CD14-positive monocyte (primary cell): ENCODE measurements at regions not wholly inside any gene's neighbourhood (a gene's known extent, or its start where the extent isn't known, plus 50 kb on each side); places are given as distances from the start of the nearest gene placed in this dataset.

Experiments used
- DNase-seq, 3 donors: peaks; one replicate each; pipeline ENCODE4 v3.0.0-alpha.2; 2011 to 2022
- H2AFZ ChIP-seq: 2 replicates; pipeline ENCODE4 v1.6.0; 2012; ENCODE audit warnings: mild to moderate bottlenecking, low read depth, low read length, inconsistent platforms; ENCODE audit not compliant: insufficient read depth, poor library complexity, severe bottlenecking
- H3K27ac ChIP-seq, 2 donors: 1 replicate in 1 of 2; 2 replicates in 1 of 2; pipeline ENCODE4 v1.5.1; 2012 to 2013; ENCODE audit warnings: low read length in 2 of 2, control low read depth in 1 of 2, inconsistent platforms in 1 of 2, low read depth in 1 of 2, mild to moderate bottlenecking in 1 of 2
- H3K27me3 ChIP-seq, 2 donors: one replicate each; pipeline versions ENCODE4 v1.6.0 to v1.6.1; 2011 to 2013; ENCODE audit warnings: low read length in 2 of 2; ENCODE audit not compliant: control insufficient read depth in 2 of 2, insufficient read depth in 2 of 2
- H3K36me3 ChIP-seq, 2 donors: replicated peaks in 1 of 2; 1 replicate in 1 of 2; 2 replicates in 1 of 2; pipeline versions ENCODE4 v1.5.1 to v1.6.1; 2012 to 2013; ENCODE audit warnings: low read length in 2 of 2, control low read depth in 1 of 2, inconsistent platforms in 1 of 2, mild to moderate bottlenecking in 1 of 2; ENCODE audit not compliant: insufficient read depth in 2 of 2, control insufficient read depth in 1 of 2
- H3K4me1 ChIP-seq, 2 donors: 1 replicate in 1 of 2; 2 replicates in 1 of 2; pipeline versions ENCODE4 v1.5.1 to v1.6.1; 2012 to 2013; ENCODE audit warnings: low read length in 2 of 2, control low read depth in 1 of 2, inconsistent platforms in 1 of 2, mild to moderate bottlenecking in 1 of 2, moderate library complexity in 1 of 2; ENCODE audit not compliant: insufficient read depth in 2 of 2, control insufficient read depth in 1 of 2
- H3K4me2 ChIP-seq: replicated peaks from 2 replicates; pipeline ENCODE3; 2012; ENCODE audit warnings: low read length, moderate library complexity, mild to moderate bottlenecking; ENCODE audit not compliant: poor library complexity, severe bottlenecking; ENCODE audit errors: extremely low read depth
- H3K4me3 ChIP-seq, 3 experiments: fragments of 200-600 bp in 1 of 3; sonication (generic) in 1 of 3; replicated peaks in 1 of 3; 1 replicate in 2 of 3; 2 replicates in 1 of 3; pipeline ENCODE4 v1.5.1; 2011 to 2013; ENCODE audit warnings: low read length in 3 of 3, mild to moderate bottlenecking in 3 of 3, control low read depth in 2 of 3, low read depth in 2 of 3, inconsistent platforms in 1 of 3, moderate library complexity in 1 of 3
- H3K79me2 ChIP-seq: 2 replicates; pipeline ENCODE4 v1.6.0; 2012; ENCODE audit warnings: mild to moderate bottlenecking, control low read depth, inconsistent platforms, low read length, moderate library complexity; ENCODE audit not compliant: insufficient read depth
- H3K9ac ChIP-seq: 2 replicates; pipeline ENCODE4 v1.6.0; 2017; ENCODE audit warnings: low read length, mild to moderate bottlenecking; ENCODE audit not compliant: insufficient read depth, poor library complexity, severe bottlenecking
- H3K9me3 ChIP-seq, 2 donors: replicated peaks in 1 of 2; 1 replicate in 1 of 2; 2 replicates in 1 of 2; pipeline versions ENCODE4 v1.5.1 to v1.6.1; 2012 to 2013; ENCODE audit warnings: low read length in 2 of 2, control low read depth in 1 of 2; ENCODE audit not compliant: control insufficient read depth in 1 of 2, insufficient read depth in 1 of 2
- H4K20me1 ChIP-seq: 2 replicates; pipeline ENCODE4 v1.6.0; 2012; ENCODE audit warnings: mild to moderate bottlenecking, low read length, control low read depth, moderate library complexity; ENCODE audit not compliant: insufficient read depth
- H3K27ac Mint-ChIP-seq, 7 donors: one replicate each; pipeline ENCODE4 v1.8.0; 2020; ENCODE audit warnings: mild to moderate bottlenecking in 7 of 7, mixed read lengths in 7 of 7, moderate library complexity in 6 of 7, inconsistent platforms in 2 of 7
- H3K27me3 Mint-ChIP-seq, 3 donors: one replicate each; pipeline ENCODE4 v1.8.0; 2021 to 2022; ENCODE audit warnings: low read depth in 3 of 3, mild to moderate bottlenecking in 3 of 3, mixed read lengths in 3 of 3, moderate library complexity in 3 of 3, inconsistent platforms in 1 of 3
- H3K36me3 Mint-ChIP-seq, 2 donors: one replicate each; pipeline ENCODE4 v1.8.0; 2020; ENCODE audit warnings: mixed read lengths in 2 of 2, inconsistent platforms in 1 of 2, mild to moderate bottlenecking in 1 of 2
- H3K4me1 Mint-ChIP-seq: one replicate; pipeline ENCODE4 v1.8.0; 2020; ENCODE audit warnings: mild to moderate bottlenecking, mixed read lengths
- H3K4me3 Mint-ChIP-seq, 2 donors: one replicate each; pipeline ENCODE4 v1.8.0; 2020; ENCODE audit warnings: mild to moderate bottlenecking in 2 of 2, mixed read lengths in 2 of 2, moderate library complexity in 1 of 2
- H3K9me3 Mint-ChIP-seq, 7 donors: one replicate each; pipeline ENCODE4 v1.8.0; 2020 to 2022; ENCODE audit warnings: mixed read lengths in 7 of 7, mild to moderate bottlenecking in 6 of 7, moderate library complexity in 6 of 7, inconsistent platforms in 2 of 7
- WGBS: methylation state at CpG from one replicate; pipeline ENCODE4 v1.1.5; 2013; ENCODE audit warnings: missing lambda C conversion rate; ENCODE audit not compliant: insufficient coverage; 5-methylcytosine and 5-hydroxymethylcytosine counted together
- intact Hi-C, 2 donors: fragments of 100-400 bp; cut with micrococcal nuclease; formaldehyde crosslinking; loops; one replicate each; pipeline versions ENCODE4 v1.15.0 to v1.15.1; 2023
- TF ChIP-seq, protein P1 (sequence below): fragments of 200-600 bp; IDR thresholded peaks from one replicate; pipeline ENCODE4 v1.8.0; 2022; ENCODE audit warnings: antibody characterized with exemption, mild to moderate bottlenecking

DNA sequence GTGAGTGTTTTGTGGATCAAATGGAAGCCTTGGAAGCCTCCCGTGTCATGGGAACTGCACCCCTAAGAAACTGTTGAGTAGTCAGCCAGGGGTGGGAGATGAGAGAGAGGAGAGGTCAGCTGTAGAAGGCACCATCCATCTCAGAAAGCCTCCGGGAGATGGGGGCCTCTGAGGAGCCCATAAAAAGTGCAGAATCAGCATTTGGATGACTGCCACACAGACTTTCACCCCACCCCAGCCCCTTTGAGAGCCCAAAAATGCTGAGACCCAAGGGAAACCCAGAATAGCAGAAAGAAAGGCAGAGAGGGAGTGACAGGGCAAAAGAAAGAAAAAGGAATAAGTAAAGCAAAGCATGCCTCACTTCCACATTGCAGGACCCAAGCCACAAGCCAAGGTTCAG is 443.1 kb upstream of the ZEB2 start:
- H3K27ac Mint-ChIP-seq = no peak overlapping the region
- intact Hi-C loops = no loop called here
- Histone ChIP-seq H3K27ac (no peak overlapping the region), H4K20me1 (no peaks in the 10 kb centered on the region), H3K4me1 (no peaks in the 10 kb centered on the region), H3K4me2 (no peak overlapping the region), H3K9ac (no peak overlapping the region), H3K36me3 (no peaks in the 10 kb centered on the region), H3K9me3 (peaks cover 18 to 37% of the 10 kb centered on the region in 2 donors), H2AFZ (no peak overlapping the region), H3K27me3 (no peaks in the 10 kb centered on the region), H3K79me2 (no peaks in the 10 kb centered on the region), H3K4me3 (no peak overlapping the region)
- H3K9me3 Mint-ChIP-seq = peaks cover 20 to 48% (median 30%) of the 10 kb centered on the region in 7 donors
- TF ChIP-seq, protein P1, sequence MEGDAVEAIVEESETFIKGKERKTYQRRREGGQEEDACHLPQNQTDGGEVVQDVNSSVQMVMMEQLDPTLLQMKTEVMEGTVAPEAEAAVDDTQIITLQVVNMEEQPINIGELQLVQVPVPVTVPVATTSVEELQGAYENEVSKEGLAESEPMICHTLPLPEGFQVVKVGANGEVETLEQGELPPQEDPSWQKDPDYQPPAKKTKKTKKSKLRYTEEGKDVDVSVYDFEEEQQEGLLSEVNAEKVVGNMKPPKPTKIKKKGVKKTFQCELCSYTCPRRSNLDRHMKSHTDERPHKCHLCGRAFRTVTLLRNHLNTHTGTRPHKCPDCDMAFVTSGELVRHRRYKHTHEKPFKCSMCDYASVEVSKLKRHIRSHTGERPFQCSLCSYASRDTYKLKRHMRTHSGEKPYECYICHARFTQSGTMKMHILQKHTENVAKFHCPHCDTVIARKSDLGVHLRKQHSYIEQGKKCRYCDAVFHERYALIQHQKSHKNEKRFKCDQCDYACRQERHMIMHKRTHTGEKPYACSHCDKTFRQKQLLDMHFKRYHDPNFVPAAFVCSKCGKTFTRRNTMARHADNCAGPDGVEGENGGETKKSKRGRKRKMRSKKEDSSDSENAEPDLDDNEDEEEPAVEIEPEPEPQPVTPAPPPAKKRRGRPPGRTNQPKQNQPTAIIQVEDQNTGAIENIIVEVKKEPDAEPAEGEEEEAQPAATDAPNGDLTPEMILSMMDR = no peak
- peaks cover 0 to 2% (median 0%) of the 10 kb centered on the region in 3 donors for H3K27me3 Mint-ChIP-seq
- no peak overlapping the region for H3K4me3 Mint-ChIP-seq
- no peak for DNase-seq
- peaks cover 0 to 1% of the 10 kb centered on the region in 2 donors for H3K36me3 Mint-ChIP-seq
- no peaks in the 10 kb centered on the region for H3K4me1 Mint-ChIP-seq
- no CpG with 5 or more reads among the region's 2 CpGs for WGBS

DNA sequence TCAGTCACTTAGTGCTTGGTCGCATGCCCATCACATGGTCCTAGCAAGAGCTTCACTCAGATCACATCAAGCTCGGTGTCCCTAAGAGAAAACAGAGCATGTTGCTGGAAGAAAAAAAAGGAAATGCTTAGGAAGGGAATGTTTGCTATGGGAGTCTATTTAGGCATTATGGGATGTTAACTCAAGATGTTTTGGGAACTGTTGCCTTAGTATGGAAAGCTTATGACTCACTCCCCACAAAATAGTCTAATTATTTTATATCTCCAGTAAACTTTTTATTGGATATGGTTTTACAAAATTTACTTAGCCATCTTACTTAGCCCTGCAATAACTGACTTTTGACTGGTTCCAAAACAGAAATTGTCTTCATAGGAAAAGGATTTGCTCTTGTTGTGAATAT is 439.5 kb upstream of the ZEB2 start:
- Mint-ChIP-seq H3K9me3 (peaks cover 4 to 24% (median 9%) of the 10 kb centered on the region in 7 donors), H3K4me1 (peaks cover 6% of the 10 kb centered on the region), H3K27me3 (no peaks in the 10 kb centered on the region), H3K36me3 (peaks cover 0 to 1% of the 10 kb centered on the region in 2 donors), H3K27ac (no peak overlapping the region), H3K4me3 (no peak overlapping the region)
- TF ChIP-seq, protein P1 = no peak
- Histone ChIP-seq H2AFZ (no peak overlapping the region), H3K4me2 (no peak overlapping the region), H3K4me3 (no peak overlapping the region), H3K79me2 (no peaks in the 10 kb centered on the region), H3K4me1 (no peaks in the 10 kb centered on the region), H3K9me3 (peaks cover 4 to 14% of the 10 kb centered on the region in 2 donors), H3K27me3 (no peaks in the 10 kb centered on the region), H3K27ac (no peak overlapping the region), H3K36me3 (no peaks in the 10 kb centered on the region), H4K20me1 (no peaks in the 10 kb centered on the region), H3K9ac (no peak overlapping the region)
- intact Hi-C loops = no loop called here
- no peak for DNase-seq
- 100% methylated on average over 1 of the region's 2 CpGs for WGBS
